ENCODE measurements at regions not wholly inside any gene's neighbourhood (a gene's known extent, or its start where the extent isn't known, plus 50 kb on each side); places are given as distances from the start of the nearest gene placed in this dataset.
A peak's percentile ranks its signal among the peaks of the same experiment; 100 is the strongest.

- TF ChIP-seq CTCF (conservative IDR thresholded peaks at IDR 0.05 in 1 of 2, IDR thresholded peaks at IDR 0.05 in 1 of 2; ENCODE audit: extremely low read depth in 1 of 2, insufficient read depth in 1 of 2, low read depth in 1 of 2, low read length in 2 of 2): peak in 1 of 2 donors; percentile 44
- no peak for TF ChIP-seq EZH2 (IDR thresholded peaks at IDR 0.05; ENCODE audit: borderline replicate concordance, low read length)
Measured at GRCh38 chr16:65667011-65667578, 545.2 kb upstream of the CDH11 start.
